ENCODE measurements at regions not wholly inside any gene's neighbourhood (a gene's known extent, or its start where the extent isn't known, plus 50 kb on each side); places are given as distances from the start of the nearest gene placed in this dataset.

GRCh38 chr5:50969151-50970031 lies 303.0 kb downstream of the PARP8 start:
- Mint-ChIP-seq H3K27ac (no peak overlapping the region), H3K9me3 (no peaks in the 10 kb centered on the region), H3K36me3 (ENCODE audit: low read depth) (no peaks in the 10 kb centered on the region), H3K4me3 (no peak overlapping the region), H3K27me3 (peaks cover 87% of the 10 kb centered on the region), H3K4me1 (ENCODE audit: low read depth) (peaks cover 48% of the 10 kb centered on the region)
- Histone ChIP-seq H3K36me3 (ENCODE audit: insufficient read depth, low read length) (no peaks in the 10 kb centered on the region), H3K9me3 (ENCODE audit: control insufficient read depth in 1 of 2, insufficient read depth in 1 of 2, low read length in 2 of 2) (peaks cover 0 to 25% of the 10 kb centered on the region in 2 experiments), H3K4me3 (ENCODE audit: low read length) (no peak overlapping the region), H3K4me1 (ENCODE audit: insufficient read depth, low read length) (peaks cover 40% of the 10 kb centered on the region), H3K27me3 (ENCODE audit: control insufficient read depth in 1 of 2, insufficient read depth in 2 of 2, low read length in 2 of 2) (peaks cover 59 to 79% of the 10 kb centered on the region in 2 experiments), H3K27ac (ENCODE audit: low read depth in 1 of 2, low read length in 2 of 2) (no peak overlapping the region)
- TF ChIP-seq CTCF (IDR thresholded peaks at IDR 0.05), result no peak
- intact Hi-C loops (cut with DNase I, micrococcal nuclease), result no loop called here
- DNase-seq, result no peak
- ChIA-PET CTCF (no interaction called here), POLR2A (no interaction called here)
- ATAC-seq (ENCODE audit: poor library complexity), result no peak

- ChIA-PET POLR2A (no interaction called here), CTCF (no interaction called here)
- Mint-ChIP-seq H3K9me3 (no peaks in the 10 kb centered on the region), H3K4me1 (ENCODE audit: low read depth) (no peaks in the 10 kb centered on the region), H3K36me3 (ENCODE audit: low read depth) (no peaks in the 10 kb centered on the region), H3K27me3 (peaks cover 71% of the 10 kb centered on the region), H3K4me3 (no peak overlapping the region), H3K27ac (no peak overlapping the region)
- Histone ChIP-seq H3K4me1 (ENCODE audit: insufficient read depth, low read length) (no peaks in the 10 kb centered on the region), H3K4me3 (ENCODE audit: low read length) (no peak overlapping the region), H3K27ac (ENCODE audit: low read depth in 1 of 2, low read length in 2 of 2) (no peak overlapping the region), H3K36me3 (ENCODE audit: insufficient read depth, low read length) (no peaks in the 10 kb centered on the region), H3K9me3 (ENCODE audit: control insufficient read depth in 1 of 2, insufficient read depth in 1 of 2, low read length in 2 of 2) (no peaks in the 10 kb centered on the region), H3K27me3 (ENCODE audit: control insufficient read depth in 1 of 2, insufficient read depth in 2 of 2, low read length in 2 of 2) (peaks cover 0 to 25% of the 10 kb centered on the region in 2 experiments)
- intact Hi-C loops (cut with DNase I, micrococcal nuclease), result no loop called here
- no peak for TF ChIP-seq CTCF (IDR thresholded peaks at IDR 0.05)
- ATAC-seq (ENCODE audit: poor library complexity), result no peak
- DNase-seq, result no peak
Measured at GRCh38 chr5:50975840-50976239, 309.4 kb downstream of the PARP8 start.

DNA sequence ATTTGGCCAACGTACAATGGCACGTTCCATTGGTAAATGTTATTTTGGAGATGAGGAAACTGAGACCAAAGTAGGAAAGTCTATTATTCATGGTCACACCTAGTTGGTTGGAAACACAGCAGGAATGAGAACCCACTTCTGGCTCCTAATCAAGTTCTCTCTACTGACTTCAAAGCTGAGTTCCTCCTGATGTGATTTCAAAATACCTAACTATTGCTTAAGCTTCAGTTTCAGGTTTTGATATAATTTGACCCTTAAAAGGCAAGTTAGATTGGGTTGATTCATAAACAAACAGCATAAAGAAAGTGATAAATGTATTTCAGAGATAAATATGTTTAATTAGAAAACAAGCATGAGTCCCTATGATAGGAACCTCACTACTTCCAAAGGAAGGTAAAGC lies 312.5 kb downstream of the PARP8 start:
- TF ChIP-seq CTCF (IDR thresholded peaks at IDR 0.05), result no peak

More for the DNA sequence above, 312.5 kb downstream of the PARP8 start:
- H3K4me1 Mint-ChIP-seq (ENCODE audit: low read depth), result no peaks in the 10 kb centered on the region
- no peak overlapping the region for H3K4me3 Mint-ChIP-seq
- H3K9me3 ChIP-seq (ENCODE audit: control insufficient read depth in 1 of 2, insufficient read depth in 1 of 2, low read length in 2 of 2), result peaks cover 0 to 3% of the 10 kb centered on the region in 2 experiments
- no peaks in the 10 kb centered on the region for H3K9me3 Mint-ChIP-seq
- no peak overlapping the region for H3K27ac Mint-ChIP-seq
- H3K4me1 ChIP-seq (ENCODE audit: insufficient read depth, low read length), result no peaks in the 10 kb centered on the region
- CTCF ChIA-PET, result no interaction called here
- POLR2A ChIA-PET, result no interaction called here
- intact Hi-C loops (cut with DNase I, micrococcal nuclease), result no loop called here
- peaks cover 0 to 12% of the 10 kb centered on the region in 2 experiments for H3K27me3 ChIP-seq (ENCODE audit: control insufficient read depth in 1 of 2, insufficient read depth in 2 of 2, low read length in 2 of 2)
- ATAC-seq (ENCODE audit: poor library complexity), result no peak
- no peak for DNase-seq
- H3K36me3 Mint-ChIP-seq (ENCODE audit: low read depth), result no peaks in the 10 kb centered on the region
- H3K4me3 ChIP-seq (ENCODE audit: low read length), result no peak overlapping the region
- peaks cover 67% of the 10 kb centered on the region for H3K27me3 Mint-ChIP-seq
- H3K27ac ChIP-seq (ENCODE audit: low read depth in 1 of 2, low read length in 2 of 2), result no peak overlapping the region
- no peaks in the 10 kb centered on the region for H3K36me3 ChIP-seq (ENCODE audit: insufficient read depth, low read length)
